Osteoblast (primary cell): ENCODE measurements at regions not wholly inside any gene's neighbourhood (a gene's known extent, or its start where the extent isn't known, plus 50 kb on each side); places are given as distances from the start of the nearest gene placed in this dataset.

Source experiments
- DNase-seq: peaks from one replicate; pipeline ENCODE4 v3.0.0; 2011; ENCODE audit warnings: low spot score, mixed read lengths; ENCODE audit not compliant: insufficient read length; ENCODE audit errors: missing footprints
- H2AFZ ChIP-seq: 2 replicates; pipeline ENCODE4 v1.6.0; 2011; ENCODE audit warnings: mild to moderate bottlenecking, low read length
- H3K27ac ChIP-seq: 2 replicates; pipeline ENCODE4 v1.5.1; 2011; ENCODE audit warnings: mild to moderate bottlenecking, low read depth, low read length, moderate library complexity
- H3K27me3 ChIP-seq: 2 replicates; pipeline ENCODE4 v1.6.0; 2012; ENCODE audit warnings: mild to moderate bottlenecking, control low read depth, inconsistent platforms, low read length, moderate library complexity; ENCODE audit not compliant: insufficient read depth
- H3K36me3 ChIP-seq: 2 replicates; pipeline ENCODE4 v1.5.1; 2011; ENCODE audit warnings: mild to moderate bottlenecking, low read length, control low read depth, moderate library complexity; ENCODE audit not compliant: insufficient read depth
- H3K4me1 ChIP-seq: 2 replicates; pipeline ENCODE4 v1.5.1; 2011; ENCODE audit warnings: mild to moderate bottlenecking, low read length, control low read depth, moderate library complexity; ENCODE audit not compliant: insufficient read depth
- H3K4me2 ChIP-seq: 2 replicates; pipeline ENCODE4 v1.6.0; 2011; ENCODE audit warnings: mild to moderate bottlenecking, low read length; ENCODE audit not compliant: insufficient read depth
- H3K4me3 ChIP-seq: fragments of 200-600 bp; sonication (generic); 3 replicates; pipeline ENCODE4 v1.5.1; 2012; ENCODE audit warnings: mild to moderate bottlenecking, low read length, inconsistent platforms; ENCODE audit not compliant: insufficient read depth
- H3K79me2 ChIP-seq: 2 replicates; pipeline ENCODE4 v1.6.0; 2012; ENCODE audit warnings: mild to moderate bottlenecking, low read length, control low read depth, inconsistent platforms; ENCODE audit not compliant: insufficient read depth
- H3K9me3 ChIP-seq: 2 replicates; pipeline ENCODE4 v1.5.1; 2011; ENCODE audit warnings: low read depth, low read length, control low read depth
- H4K20me1 ChIP-seq: 2 replicates; pipeline ENCODE4 v1.6.0; 2012; ENCODE audit warnings: mild to moderate bottlenecking, low read length, control low read depth; ENCODE audit not compliant: insufficient read depth
- CTCF ChIP-seq: IDR thresholded peaks from 2 replicates; pipeline ENCODE4 v1.5.1; 2011; ENCODE audit warnings: mild to moderate bottlenecking, low read depth, low read length, moderate library complexity; ENCODE audit errors: extremely low read depth

- no peaks in the 10 kb centered on the region for H3K36me3 ChIP-seq
- H3K9me3 ChIP-seq: no peaks in the 10 kb centered on the region
- no peaks in the 10 kb centered on the region for H4K20me1 ChIP-seq
- H3K4me1 ChIP-seq: no peaks in the 10 kb centered on the region
- no peak overlapping the region for H3K4me3 ChIP-seq
- H3K4me2 ChIP-seq: no peak overlapping the region
- no peak overlapping the region for H3K27ac ChIP-seq
- DNase-seq: no peak
- no peak for TF ChIP-seq CTCF
- H2AFZ ChIP-seq: no peak overlapping the region
- no peaks in the 10 kb centered on the region for H3K79me2 ChIP-seq
- no peaks in the 10 kb centered on the region for H3K27me3 ChIP-seq
These were observed 108.2 kb downstream of the NRN1 start for GRCh38 chr6:5898563-5898962.

- TF ChIP-seq CTCF: no peak
- Histone ChIP-seq H3K27ac (no peak overlapping the region), H4K20me1 (no peaks in the 10 kb centered on the region), H3K36me3 (no peaks in the 10 kb centered on the region), H3K9me3 (no peaks in the 10 kb centered on the region), H3K79me2 (no peaks in the 10 kb centered on the region), H2AFZ (no peak overlapping the region), H3K4me3 (no peak overlapping the region), H3K27me3 (no peaks in the 10 kb centered on the region), H3K4me1 (no peaks in the 10 kb centered on the region), H3K4me2 (no peak overlapping the region)
- DNase-seq: no peak
These were observed 108.6 kb downstream of the NRN1 start for GRCh38 chr6:5898102-5898501.

DNA sequence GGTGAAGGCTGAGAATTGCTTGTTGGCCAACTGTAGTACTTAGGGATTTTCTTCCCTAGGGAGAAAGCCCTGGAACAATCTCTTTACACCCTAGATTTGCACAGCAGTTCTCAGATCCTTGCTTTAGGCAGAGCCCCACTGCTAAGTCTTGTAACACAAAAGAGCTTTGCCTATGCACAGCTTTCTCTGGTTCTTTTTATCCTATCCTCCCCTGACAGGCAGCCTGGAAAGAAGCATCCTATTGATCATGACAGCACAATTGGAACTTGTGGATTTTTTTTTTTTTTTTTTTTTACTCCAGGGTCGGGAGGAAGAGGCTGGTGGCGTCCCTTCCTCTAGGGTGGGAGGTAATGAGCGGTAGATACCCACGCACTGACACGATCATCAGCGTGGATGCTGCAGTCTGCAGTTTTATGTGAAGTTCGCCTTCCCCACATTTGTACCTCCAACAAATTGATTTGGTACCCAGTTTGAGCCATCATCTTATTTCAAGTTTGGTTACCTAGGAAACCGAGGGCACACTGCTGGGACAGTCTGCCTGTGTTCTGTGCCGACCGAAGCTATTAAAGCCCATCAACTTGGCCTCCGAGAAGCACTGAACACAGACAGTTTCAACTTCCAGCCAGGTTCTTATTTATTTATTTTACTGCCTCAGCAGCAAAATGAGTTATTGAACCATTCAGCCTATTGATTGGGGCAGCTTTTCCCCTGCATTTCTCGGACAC lies 110.1 kb downstream of the NRN1 start:
- H3K36me3 ChIP-seq: no peaks in the 10 kb centered on the region
- no peaks in the 10 kb centered on the region for H3K4me1 ChIP-seq
- H3K9me3 ChIP-seq: no peaks in the 10 kb centered on the region
- H2AFZ ChIP-seq: no peak overlapping the region
- H3K27ac ChIP-seq: no peak overlapping the region
- H3K27me3 ChIP-seq: no peaks in the 10 kb centered on the region
- DNase-seq: no peak
- TF ChIP-seq CTCF: no peak
- no peak overlapping the region for H3K4me2 ChIP-seq
- H3K4me3 ChIP-seq: no peak overlapping the region
- H4K20me1 ChIP-seq: no peaks in the 10 kb centered on the region
- no peaks in the 10 kb centered on the region for H3K79me2 ChIP-seq

DNA sequence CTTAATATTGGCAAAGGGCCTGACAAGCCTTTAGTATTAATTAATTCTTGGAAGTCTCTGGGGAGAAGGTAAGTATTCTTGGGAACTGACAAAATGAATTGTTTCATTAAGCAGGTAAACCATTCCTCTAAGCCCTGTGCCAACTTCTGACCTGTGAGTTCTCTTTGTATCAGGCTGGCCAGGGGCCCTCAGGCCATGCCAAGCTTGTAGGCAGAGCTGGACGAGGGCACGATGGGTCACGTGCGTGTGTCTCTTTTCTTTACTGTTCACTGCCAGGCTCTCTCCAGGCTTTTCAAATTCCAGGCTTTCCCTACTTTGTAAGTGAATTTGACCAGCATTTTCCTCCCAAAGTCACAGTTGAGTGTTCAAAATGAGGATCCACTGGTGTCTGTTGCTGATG lies 112.4 kb downstream of the NRN1 start:
- H3K27ac ChIP-seq: no peak overlapping the region
- no peaks in the 10 kb centered on the region for H4K20me1 ChIP-seq
- H3K36me3 ChIP-seq: no peaks in the 10 kb centered on the region
- H3K4me1 ChIP-seq: no peaks in the 10 kb centered on the region
- no peaks in the 10 kb centered on the region for H3K79me2 ChIP-seq
- H3K4me2 ChIP-seq: no peak overlapping the region
- H3K9me3 ChIP-seq: no peaks in the 10 kb centered on the region
- no peaks in the 10 kb centered on the region for H3K27me3 ChIP-seq
- no peak overlapping the region for H3K4me3 ChIP-seq
- no peak for TF ChIP-seq CTCF
- no peak overlapping the region for H2AFZ ChIP-seq
- no peak for DNase-seq
